RCC 7860 (cell line): ENCODE measurements at regions not wholly inside any gene's neighbourhood (a gene's known extent, or its start where the extent isn't known, plus 50 kb on each side); places are given as distances from the start of the nearest gene placed in this dataset.

ENCODE experiments used
- DNase-seq: peaks from one replicate; pipeline ENCODE4 v3.0.0-alpha.2; 2015; ENCODE audit warnings: low spot score
- FAIRE-seq: peaks from 2 replicates; lab custom pipeline; 2012; peaks lifted over from hg19 to GRCh38; lab: Jason Lieb, UNC

- FAIRE-seq (no peak), DNase-seq (peak; percentile 29)
Measured at GRCh38 chr4:89438102-89438831, 130.7 kb upstream of the GPRIN3 start.

DNA sequence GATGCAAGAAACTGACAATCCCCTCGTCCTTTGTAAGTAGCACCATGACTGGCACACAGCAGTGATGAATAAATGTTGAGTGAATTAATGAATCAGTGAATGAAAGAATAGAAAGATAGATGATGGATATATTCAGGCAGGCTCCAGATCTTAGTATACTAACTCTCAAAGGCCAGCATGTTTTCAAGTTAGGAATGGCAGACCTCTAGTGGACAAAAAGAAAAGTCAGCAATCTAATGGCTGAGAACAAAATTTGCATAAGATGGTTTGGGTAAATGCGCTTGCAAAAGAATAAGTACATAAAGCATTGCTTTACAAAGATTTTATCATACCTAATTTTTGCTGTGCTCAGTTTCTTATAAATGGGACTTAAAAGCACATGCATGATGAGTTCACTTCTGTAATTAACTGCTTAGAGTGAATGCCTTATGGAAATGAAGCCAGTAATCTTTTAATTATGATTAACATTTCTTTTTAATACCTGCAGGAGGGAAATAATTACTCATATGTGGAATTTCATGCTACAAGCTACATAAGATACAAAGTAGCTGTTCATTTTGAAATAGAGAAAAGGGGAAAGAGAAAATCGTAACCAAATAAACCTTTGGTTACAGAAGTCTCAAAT is 126.9 kb upstream of the GPRIN3 start:
- FAIRE-seq, result peak; percentile 16
- peak; percentile 19 for DNase-seq

GRCh38 chr4:89427782-89428181 is 120.2 kb upstream of the GPRIN3 start:
- FAIRE-seq (no peak), DNase-seq (no peak)

- FAIRE-seq, result no peak
Measured at GRCh38 chr4:89425023-89425422, 117.4 kb upstream of the GPRIN3 start.

DNA sequence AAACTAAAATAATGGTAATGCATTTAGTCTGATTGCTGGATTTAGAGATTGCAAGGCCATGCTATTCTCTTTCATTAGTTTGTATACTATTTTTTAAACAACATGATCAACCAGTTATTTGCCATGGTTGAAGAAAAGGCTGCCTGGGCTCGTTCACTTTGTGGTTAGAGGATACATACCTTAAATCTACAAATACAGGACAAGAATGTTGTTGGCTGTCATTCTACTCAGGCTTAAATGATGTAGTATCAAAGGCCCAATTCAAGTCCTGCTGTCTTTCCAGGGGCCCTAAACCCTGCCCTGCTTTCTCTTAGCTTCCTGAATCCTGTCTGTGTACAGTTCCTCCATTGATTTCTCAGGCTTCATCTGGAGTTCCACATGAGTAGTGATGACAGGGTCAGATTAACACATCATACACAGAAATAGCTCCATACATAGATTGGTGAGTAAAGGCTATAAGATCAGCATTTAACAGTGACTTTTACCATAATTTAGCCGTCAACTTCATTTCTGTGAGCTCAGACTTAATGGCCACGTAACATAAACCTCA is 114.9 kb upstream of the GPRIN3 start:
- no peak for DNase-seq
- FAIRE-seq, result no peak

More at GRCh38 chr4:89425023-89425422, 117.4 kb upstream of the GPRIN3 start:
- no peak for DNase-seq

GRCh38 chr4:89420507-89420906 is 112.9 kb upstream of the GPRIN3 start:
- DNase-seq (no peak), FAIRE-seq (no peak)

- no peak for FAIRE-seq
- no peak for DNase-seq
Measured at GRCh38 chr4:89419111-89419695, 111.6 kb upstream of the GPRIN3 start.

GRCh38 chr4:89416960-89417359 is 109.4 kb upstream of the GPRIN3 start:
- DNase-seq, result no peak
- no peak for FAIRE-seq

- FAIRE-seq (no peak), DNase-seq (no peak)
Measured at GRCh38 chr4:89413518-89413917, 105.9 kb upstream of the GPRIN3 start.

DNA sequence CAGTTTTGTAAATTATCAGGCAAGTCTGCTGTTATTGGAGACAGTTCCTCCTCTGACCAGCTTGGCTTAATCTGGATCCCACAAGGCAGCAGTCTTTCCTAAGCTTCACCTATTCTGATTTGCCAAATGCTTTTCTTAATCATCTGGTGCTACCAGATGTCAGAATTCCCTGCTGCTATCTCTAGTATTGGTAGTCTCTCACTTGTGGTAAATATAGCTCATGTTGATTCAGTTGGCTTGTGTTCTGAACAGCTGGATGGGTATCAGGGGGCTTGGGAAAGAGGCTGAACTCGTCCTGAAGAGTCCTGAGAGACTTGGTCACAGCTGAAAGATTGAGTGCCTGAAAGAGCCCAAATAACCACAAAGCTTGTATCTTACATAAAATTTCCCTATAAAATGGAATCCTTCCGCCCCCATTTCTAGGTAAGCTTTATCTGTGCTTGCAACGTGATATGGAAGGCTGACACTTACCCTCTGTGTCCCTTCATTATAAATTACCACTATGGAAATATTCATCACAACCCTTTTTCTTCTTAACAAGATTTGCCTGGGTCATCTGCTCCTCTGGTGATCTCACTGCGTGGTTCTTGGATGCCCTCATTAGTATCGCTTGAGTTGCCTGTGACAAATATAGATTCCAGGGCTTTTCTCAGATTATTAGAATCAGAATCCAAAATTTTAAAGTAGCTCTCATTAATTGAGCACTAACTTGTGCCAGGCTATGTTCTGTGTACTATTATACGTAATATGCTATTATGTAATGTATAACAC is 104.1 kb upstream of the GPRIN3 start:
- DNase-seq, result no peak
- no peak for FAIRE-seq

DNA sequence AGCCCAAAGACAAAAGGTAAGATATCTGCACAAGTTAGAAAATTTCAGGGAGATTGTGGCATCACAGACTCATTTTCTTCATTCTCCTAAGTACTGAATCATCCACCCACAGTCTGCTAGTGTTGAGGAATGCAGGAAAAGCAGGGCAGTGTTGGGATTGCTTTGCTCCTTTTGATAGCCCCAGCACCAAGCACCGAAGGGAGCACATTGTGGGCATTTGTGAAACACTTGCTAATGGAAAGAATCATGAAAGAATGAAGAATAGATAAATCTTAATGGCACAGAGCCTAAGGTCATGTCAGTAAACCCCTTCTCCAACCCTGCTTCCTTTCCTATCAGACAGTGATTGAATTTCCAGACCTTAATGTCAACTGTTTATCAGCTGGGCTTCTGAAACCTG is 103.1 kb upstream of the GPRIN3 start:
- FAIRE-seq (no peak), DNase-seq (peak; percentile 6)

GRCh38 chr4:89404530-89404929 is 96.9 kb upstream of the GPRIN3 start:
- no peak for DNase-seq
- no peak for FAIRE-seq

DNA sequence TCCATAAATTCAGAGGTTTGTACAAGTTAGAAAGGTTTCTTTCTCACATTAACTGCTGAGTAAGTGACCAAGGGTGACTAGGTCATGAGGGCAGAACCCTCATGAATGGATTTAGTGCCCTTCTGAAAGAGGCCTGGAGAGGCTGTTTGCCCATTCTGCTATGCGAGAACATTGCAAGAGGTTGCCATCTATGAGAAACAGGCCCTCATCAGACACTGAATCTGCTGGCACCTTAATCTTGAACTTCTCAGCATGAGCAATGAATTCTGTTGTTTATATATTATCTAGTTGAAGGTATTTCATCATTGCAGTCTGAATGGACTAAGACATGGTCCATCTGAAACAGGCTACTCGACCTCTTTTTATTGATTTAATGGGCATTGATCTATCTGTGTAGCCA is 96.2 kb upstream of the GPRIN3 start:
- no peak for FAIRE-seq
- no peak for DNase-seq

- DNase-seq, result no peak
- no peak for FAIRE-seq
Measured at GRCh38 chr4:89400287-89401035, 92.9 kb upstream of the GPRIN3 start.

GRCh38 chr4:89398644-89399043 is 91.0 kb upstream of the GPRIN3 start:
- FAIRE-seq (no peak), DNase-seq (no peak)

- FAIRE-seq (no peak), DNase-seq (no peak)
Measured at GRCh38 chr4:89398146-89398545, 90.5 kb upstream of the GPRIN3 start.

DNA sequence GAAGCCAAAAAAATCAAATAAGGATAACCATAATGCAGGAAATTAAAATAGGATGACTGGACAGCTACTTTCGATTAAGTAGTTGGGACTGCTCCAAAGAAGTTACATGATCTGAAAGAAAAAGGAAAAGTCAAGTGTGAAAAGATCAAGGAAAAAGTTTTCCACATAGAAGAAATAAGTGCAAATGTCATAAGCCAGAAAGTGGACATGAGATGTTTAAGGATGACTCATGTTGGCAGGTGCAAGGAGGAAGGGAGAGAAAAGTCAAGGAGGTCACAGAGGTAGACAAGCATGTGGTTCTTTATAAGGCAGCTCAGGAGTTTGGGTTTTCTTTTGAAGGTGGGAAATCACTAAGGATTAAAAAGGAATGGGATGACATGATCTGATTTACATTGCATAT is 89.8 kb upstream of the GPRIN3 start:
- FAIRE-seq (no peak), DNase-seq (no peak)

- DNase-seq (no peak), FAIRE-seq (no peak)
Measured at GRCh38 chr4:89382439-89382838, 74.8 kb upstream of the GPRIN3 start.

GRCh38 chr4:89380980-89381379 is 73.4 kb upstream of the GPRIN3 start:
- FAIRE-seq (no peak), DNase-seq (no peak)

- FAIRE-seq (no peak), DNase-seq (no peak)
Measured at GRCh38 chr4:89379511-89380044, 72.0 kb upstream of the GPRIN3 start.
